Transverse colon (tissue), 4 donors: ENCODE measurements at regions not wholly inside any gene's neighbourhood (a gene's known extent, or its start where the extent isn't known, plus 50 kb on each side); places are given as distances from the start of the nearest gene placed in this dataset.
"Not testable (repeated sequence)": the region's sequence is repeated elsewhere in the genome, so short reads cannot be mapped to it uniquely, and the experiment has no call there.

Experiments used
- DNase-seq: peaks from one replicate; pipeline ENCODE4 v3.0.0-alpha.2; 2019
- H3K27ac ChIP-seq, 4 donors: fragments of 200-600 bp; sonication (generic); 2 replicates each; pipeline ENCODE4 v1.5.1; 2016 to 2018; ENCODE audit warnings: inconsistent platforms in 4 of 4
- H3K27me3 ChIP-seq: fragments of 200-600 bp; sonication (generic); 2 replicates; pipeline ENCODE4 v1.5.1; 2017; ENCODE audit warnings: inconsistent platforms
- H3K36me3 ChIP-seq, 4 donors: fragments of 200-600 bp; sonication (generic); 2 replicates each; pipeline ENCODE4 v1.5.1; 2017 to 2019; ENCODE audit warnings: inconsistent platforms in 4 of 4
- H3K4me1 ChIP-seq, 4 donors: fragments of 200-600 bp; sonication (generic); 2 replicates each; pipeline ENCODE4 v1.5.1; 2017 to 2020; ENCODE audit warnings: inconsistent platforms in 4 of 4
- H3K4me3 ChIP-seq, 4 donors: fragments of 200-600 bp; sonication (generic); 1 replicate in 1 of 4; 2 replicates in 3 of 4; pipeline versions ENCODE4 v1.5.1 to v1.6.1; 2017 to 2019; ENCODE audit warnings: inconsistent platforms in 4 of 4
- H3K9me3 ChIP-seq, 2 donors: fragments of 200-600 bp; sonication (generic); 2 replicates each; pipeline ENCODE4 v1.5.1; 2017 to 2019; ENCODE audit warnings: inconsistent platforms in 2 of 2
- CTCF ChIP-seq, 5 experiments: fragments of 200-600 bp in 3 of 5; fragments of 450-650 bp in 2 of 5; sonication (generic) in 3 of 5; IDR thresholded peaks; 1 replicate in 2 of 5; 2 replicates in 3 of 5; pipeline ENCODE4 v1.5.1; 2016 to 2017; ENCODE audit warnings: antibody characterized with exemption in 5 of 5, inconsistent platforms in 3 of 5, mild to moderate bottlenecking in 2 of 5, moderate library complexity in 1 of 5
- EP300 ChIP-seq: sonication (generic); formaldehyde crosslinking; IDR thresholded peaks from one replicate; pipeline ENCODE4 v1.6.1; 2017; ENCODE audit warnings: antibody characterized with exemption, low read depth
- POLR2A ChIP-seq: fragments of 450-650 bp; IDR thresholded peaks from one replicate; pipeline ENCODE4 v1.6.1; 2016; ENCODE audit warnings: antibody characterized with exemption, mild to moderate bottlenecking, moderate library complexity
- POLR2AphosphoS5 ChIP-seq, 3 donors: sonication (generic); formaldehyde crosslinking; IDR thresholded peaks; one replicate each; pipeline ENCODE4 v1.6.1; 2016; ENCODE audit warnings: antibody characterized with exemption in 3 of 3
- WGBS, 2 donors: methylation state at CpG; one replicate each; pipeline ENCODE4 v1.1.5; 2018; ENCODE audit warnings: low coverage in 1 of 2; 5-methylcytosine and 5-hydroxymethylcytosine counted together
- in situ Hi-C, 4 donors: fragments of 200-750 bp; cut with MboI; loops; one replicate each; pipeline versions ENCODE4 v1.15.0 to v1.15.1; 2017; ENCODE audit warnings: low sequenced_read_pairs in 3 of 4, low pct_ligation_motif_present in 1 of 4, low pct_unique_long_range_greater_than_20kb in 1 of 4
- intact Hi-C: fragments of 100-400 bp; cut with DNase I; formaldehyde crosslinking; loops from one replicate; pipeline ENCODE4 v1.15.1; 2023; ENCODE audit warnings: low total_unique reads

- no peak for DNase-seq
- WGBS, 2 donors: 40 to 89% methylated on average over 1 to 3 of the region's 3 CpGs
- H3K27me3 ChIP-seq: no peaks in the 10 kb centered on the region
- no peaks in the 10 kb centered on the region for H3K36me3 ChIP-seq
- no peak overlapping the region for H3K4me3 ChIP-seq
- in situ Hi-C loops: no loop called here
- no peaks in the 10 kb centered on the region for H3K9me3 ChIP-seq
- H3K4me1 ChIP-seq: peaks cover 0 to 11% (median 7%) of the 10 kb centered on the region in 4 donors
- no peak overlapping the region for H3K27ac ChIP-seq
- intact Hi-C loops: no loop called here
- no peak for TF ChIP-seq POLR2A
- TF ChIP-seq EP300: no peak
- TF ChIP-seq CTCF (IDR thresholded peaks at IDR 0.05): no peak
- TF ChIP-seq POLR2AphosphoS5 (IDR thresholded peaks at IDR 0.05): no peak
These were observed 74.4 kb upstream of the HES1 start for GRCh38 chr3:194061421-194062030.

GRCh38 chr3:194062830-194063229, 73.1 kb upstream of the HES1 start:
- in situ Hi-C loops: no loop called here
- no peak for DNase-seq

GRCh38 chr3:194064380-194065332, 71.3 kb upstream of the HES1 start:
- no peaks in the 10 kb centered on the region for H3K9me3 ChIP-seq
- no peak overlapping the region for H3K27ac ChIP-seq
- intact Hi-C loops (no loop called here), in situ Hi-C loops (no loop called here)
- H3K27me3 ChIP-seq: no peaks in the 10 kb centered on the region
- WGBS, 2 donors: 71 to 90% methylated on average over 2 to 8 of the region's 8 CpGs
- TF ChIP-seq CTCF (IDR thresholded peaks at IDR 0.05) (no peak), POLR2A (no peak), POLR2AphosphoS5 (IDR thresholded peaks at IDR 0.05) (no peak), EP300 (no peak)
- H3K36me3 ChIP-seq: no peaks in the 10 kb centered on the region
- H3K4me1 ChIP-seq: peaks cover 0 to under 1% (median 0%) of the 10 kb centered on the region in 4 donors
- H3K4me3 ChIP-seq: no peak overlapping the region
- DNase-seq: no peak

More at GRCh38 chr3:194062830-194063229, 73.1 kb upstream of the HES1 start:
- Histone ChIP-seq H3K27ac (no peak overlapping the region), H3K27me3 (no peaks in the 10 kb centered on the region), H3K36me3 (no peaks in the 10 kb centered on the region), H3K4me3 (no peak overlapping the region), H3K9me3 (no peaks in the 10 kb centered on the region), H3K4me1 (peaks cover 0 to 11% (median 6%) of the 10 kb centered on the region in 4 donors)
- 78 to 100% methylated on average over 2 to 3 of the region's 3 CpGs for WGBS, 2 donors
- intact Hi-C loops: no loop called here
- TF ChIP-seq POLR2A (no peak), CTCF (IDR thresholded peaks at IDR 0.05) (no peak), POLR2AphosphoS5 (IDR thresholded peaks at IDR 0.05) (no peak), EP300 (no peak)

- H3K27ac ChIP-seq, intact Hi-C loops, H3K4me3 ChIP-seq, H3K36me3 ChIP-seq, H3K9me3 ChIP-seq, DNase-seq, H3K27me3 ChIP-seq, in situ Hi-C loops: not testable (repeated sequence)
- H3K4me1 ChIP-seq: peaks cover 12 to 24% (median 21%) of the 10 kb centered on the region in 4 donors
These were observed 68.6 kb upstream of the HES1 start for GRCh38 chr3:194067327-194067726.
